ENCODE measurements at regions not wholly inside any gene's neighbourhood (a gene's known extent, or its start where the extent isn't known, plus 50 kb on each side); places are given as distances from the start of the nearest gene placed in this dataset.

DNA sequence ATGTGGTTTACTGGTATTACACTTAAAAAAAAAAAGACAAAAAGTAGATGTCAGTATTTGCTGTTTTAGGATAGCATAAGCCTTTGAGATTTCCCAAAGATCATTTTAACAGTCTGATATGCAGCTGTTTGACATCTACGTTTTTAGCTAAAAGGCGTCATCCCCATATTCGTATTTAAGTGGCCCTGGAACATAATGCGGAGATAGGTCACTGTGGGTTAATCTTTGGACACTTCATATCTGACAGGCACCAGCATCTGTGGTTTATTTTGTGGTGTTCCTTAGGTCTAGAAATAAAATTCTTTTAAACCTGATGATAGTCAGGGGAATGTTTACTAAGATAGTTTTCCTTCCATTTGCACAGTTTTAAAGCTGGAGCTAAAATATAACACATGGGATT lies 313.7 kb downstream of the SOX4 start:
- TF ChIP-seq EGR1 (IDR thresholded peaks at IDR 0.05) = no peak
- TF ChIP-seq, protein P1, sequence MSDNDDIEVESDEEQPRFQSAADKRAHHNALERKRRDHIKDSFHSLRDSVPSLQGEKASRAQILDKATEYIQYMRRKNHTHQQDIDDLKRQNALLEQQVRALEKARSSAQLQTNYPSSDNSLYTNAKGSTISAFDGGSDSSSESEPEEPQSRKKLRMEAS (IDR thresholded peaks at IDR 0.05) = no peak
- TF ChIP-seq TEAD4 (IDR thresholded peaks at IDR 0.05) = no peak
- TF ChIP-seq YY1 (IDR thresholded peaks at IDR 0.05; ENCODE audit: low read depth) = no peak
- no peak for TF ChIP-seq RAD21 (IDR thresholded peaks at IDR 0.05; ENCODE audit: low read depth)
- TF ChIP-seq FOXM1 (IDR thresholded peaks at IDR 0.05; ENCODE audit: borderline replicate concordance, low read depth) = no peak
- no peak for TF ChIP-seq CREB1 (IDR thresholded peaks at IDR 0.05; ENCODE audit: low read depth)
- no peak for TF ChIP-seq TCF12 (IDR thresholded peaks at IDR 0.05; ENCODE audit: low read depth)
- no peak for TF ChIP-seq TAF1 (IDR thresholded peaks at IDR 0.05; ENCODE audit: low read depth)
- TF ChIP-seq EP300 (IDR thresholded peaks at IDR 0.05; ENCODE audit: borderline replicate concordance) = no peak
